H9 (cell line): ENCODE measurements at regions not wholly inside any gene's neighbourhood (a gene's known extent, or its start where the extent isn't known, plus 50 kb on each side); places are given as distances from the start of the nearest gene placed in this dataset.

Source experiments
- DNase-seq: peaks from one replicate; pipeline ENCODE4 v3.0.0-alpha.2; 2017
- H2AFZ ChIP-seq: one replicate; pipeline ENCODE4 v1.6.1; 2013; ENCODE audit warnings: mild to moderate bottlenecking, low read length, control low read depth, moderate library complexity
- H2AK5ac ChIP-seq: 2 replicates; pipeline ENCODE4 v1.6.1; 2013; ENCODE audit warnings: low read length, control low read depth, mixed read lengths; ENCODE audit not compliant: insufficient read length
- H2BK120ac ChIP-seq: one replicate; pipeline ENCODE4 v1.6.1; 2013; ENCODE audit warnings: low read depth, mild to moderate bottlenecking, low read length, control low read depth, inconsistent platforms; ENCODE audit not compliant: poor library complexity, severe bottlenecking
- H2BK12ac ChIP-seq: 2 replicates; pipeline ENCODE4 v1.6.1; 2013; ENCODE audit warnings: low read length, control low read depth, mixed read lengths, low read depth; ENCODE audit not compliant: insufficient read length
- H2BK15ac ChIP-seq: 2 replicates; pipeline ENCODE4 v1.6.1; 2013; ENCODE audit warnings: low read depth, low read length, control low read depth
- H2BK20ac ChIP-seq: one replicate; pipeline ENCODE4 v1.6.1; 2013; ENCODE audit warnings: low read depth, mild to moderate bottlenecking, low read length, control low read depth, inconsistent platforms; ENCODE audit not compliant: poor library complexity, severe bottlenecking
- H2BK5ac ChIP-seq: 2 replicates; pipeline ENCODE4 v1.6.1; 2013; ENCODE audit warnings: low read length, control low read depth, mixed read lengths; ENCODE audit not compliant: insufficient read length
- H3K14ac ChIP-seq: 2 replicates; pipeline ENCODE4 v1.6.1; 2013; ENCODE audit warnings: low read length, control low read depth; ENCODE audit not compliant: insufficient read depth
- H3K18ac ChIP-seq: 2 replicates; pipeline ENCODE4 v1.6.1; 2013; ENCODE audit warnings: low read depth, mild to moderate bottlenecking, mixed read lengths, low read length, control low read depth; ENCODE audit not compliant: insufficient read length
- H3K23ac ChIP-seq: 2 replicates; pipeline ENCODE4 v1.6.1; 2013; ENCODE audit warnings: low read length, control low read depth, mixed read lengths, low read depth; ENCODE audit not compliant: insufficient read length
- H3K23me2 ChIP-seq: 2 replicates; pipeline ENCODE4 v1.6.1; 2013; ENCODE audit warnings: low read depth, mild to moderate bottlenecking, mixed read lengths, low read length, control low read depth; ENCODE audit not compliant: insufficient read length, poor library complexity, severe bottlenecking
- H3K27ac ChIP-seq: 2 replicates; pipeline ENCODE4 v1.5.1; 2013; ENCODE audit warnings: low read length, control low read depth, mixed read lengths, low read depth; ENCODE audit not compliant: insufficient read length
- H3K27me3 ChIP-seq: 2 replicates; pipeline ENCODE4 v1.6.1; 2013; ENCODE audit warnings: low read length, control low read depth, inconsistent platforms; ENCODE audit not compliant: insufficient read depth
- H3K4ac ChIP-seq: 2 replicates; pipeline ENCODE4 v1.6.1; 2013; ENCODE audit warnings: low read depth, mild to moderate bottlenecking, control low read depth, inconsistent platforms, low read length, moderate library complexity
- H3K4me1 ChIP-seq: 2 replicates; pipeline ENCODE4 v1.6.1; 2013; ENCODE audit warnings: low read length, control low read depth, inconsistent platforms; ENCODE audit not compliant: insufficient read depth
- H3K4me2 ChIP-seq: 2 replicates; pipeline ENCODE4 v1.6.1; 2013; ENCODE audit warnings: low read length, control low read depth, mixed read lengths; ENCODE audit not compliant: insufficient read length, insufficient read depth
- H3K56ac ChIP-seq: 2 replicates; pipeline ENCODE4 v1.6.1; 2013; ENCODE audit warnings: low read depth, mild to moderate bottlenecking, mixed read lengths, low read length, control low read depth; ENCODE audit not compliant: insufficient read length
- H3K79me1 ChIP-seq: 2 replicates; pipeline ENCODE4 v1.6.1; 2013; ENCODE audit warnings: low read depth, mild to moderate bottlenecking, moderate library complexity, low read length, control low read depth, inconsistent platforms; ENCODE audit not compliant: insufficient read depth, poor library complexity, severe bottlenecking
- H3K79me2 ChIP-seq: 2 replicates; pipeline ENCODE4 v1.6.1; 2013; ENCODE audit warnings: low read length, control low read depth, inconsistent platforms; ENCODE audit not compliant: insufficient read depth
- H3K9ac ChIP-seq: 2 replicates; pipeline ENCODE4 v1.6.1; 2013; ENCODE audit warnings: low read length, control low read depth, mixed read lengths; ENCODE audit not compliant: insufficient read length; ENCODE audit errors: extremely low read depth
- H3K9me3 ChIP-seq: one replicate; pipeline ENCODE4 v1.6.1; 2013; ENCODE audit warnings: low read depth, low read length, inconsistent platforms; ENCODE audit not compliant: control insufficient read depth
- H3T11ph ChIP-seq: one replicate; pipeline ENCODE4 v1.6.1; 2013; ENCODE audit warnings: mild to moderate bottlenecking, low read length, control low read depth, inconsistent platforms
- H4K20me1 ChIP-seq: one replicate; pipeline ENCODE4 v1.6.1; 2013; ENCODE audit not compliant: control insufficient read depth, insufficient read length, insufficient read depth
- H4K5ac ChIP-seq: 2 replicates; pipeline ENCODE4 v1.6.1; 2013; ENCODE audit warnings: low read depth, mild to moderate bottlenecking, mixed read lengths, low read length, control low read depth; ENCODE audit not compliant: insufficient read length
- H4K8ac ChIP-seq: replicated peaks from 2 replicates; pipeline ENCODE4 v1.6.1; 2013; ENCODE audit warnings: low read length, control low read depth, mixed read lengths, low read depth; ENCODE audit not compliant: insufficient read length
- H4K91ac ChIP-seq: 2 replicates; pipeline ENCODE4 v1.6.1; 2013; ENCODE audit warnings: low read depth, mild to moderate bottlenecking, moderate library complexity, mixed read lengths, low read length, control low read depth; ENCODE audit not compliant: insufficient read length
- H3K27ac Mint-ChIP-seq, 3 experiments: 2 replicates in 2 of 3; 3 replicates in 1 of 3; pipeline ENCODE4 v1.8.0; 2020 to 2021; ENCODE audit warnings: mixed read lengths in 3 of 3, mild to moderate bottlenecking in 1 of 3, moderate library complexity in 1 of 3
- H3K27me3 Mint-ChIP-seq: 2 replicates; pipeline ENCODE4 v1.8.0; 2021; ENCODE audit warnings: low read depth, mild to moderate bottlenecking, moderate library complexity, mixed read lengths
- H3K36me3 Mint-ChIP-seq, 3 experiments: 2 replicates in 2 of 3; 3 replicates in 1 of 3; pipeline ENCODE4 v1.8.0; 2020 to 2021; ENCODE audit warnings: low read depth in 3 of 3, mixed read lengths in 3 of 3; ENCODE audit not compliant: insufficient read depth in 1 of 3
- H3K4me1 Mint-ChIP-seq, 2 experiments: 2 replicates each; pipeline ENCODE4 v1.8.0; 2020; ENCODE audit warnings: mixed read lengths in 2 of 2
- H3K4me3 Mint-ChIP-seq, 2 experiments: 2 replicates in 1 of 2; 3 replicates in 1 of 2; pipeline ENCODE4 v1.8.0; 2020 to 2021; ENCODE audit warnings: mild to moderate bottlenecking in 2 of 2, mixed read lengths in 2 of 2, moderate library complexity in 1 of 2
- H3K9me3 Mint-ChIP-seq, 2 experiments: 2 replicates in 1 of 2; 3 replicates in 1 of 2; pipeline ENCODE4 v1.8.0; 2020; ENCODE audit warnings: mild to moderate bottlenecking in 2 of 2, mixed read lengths in 2 of 2, moderate library complexity in 1 of 2
- WGBS: extraction: QIAGEN DNeasy Blood & Tissue Kit; methylation state at CpG from one replicate; pipeline ENCODE4 v1.1.7; 2013; ENCODE audit warnings: missing lambda C conversion rate, low lambda C conversion rate, mixed read lengths; ENCODE audit not compliant: insufficient read length; ENCODE audit errors: extremely low coverage; 5-methylcytosine and 5-hydroxymethylcytosine counted together
- TF ChIP-seq, protein P1 (sequence below): fragments of 200-600 bp; sonication (generic); conservative IDR thresholded peaks from 3 replicates; pipeline ENCODE4 v1.8.0; 2021; ENCODE audit warnings: antibody characterized with exemption, mild to moderate bottlenecking

DNA sequence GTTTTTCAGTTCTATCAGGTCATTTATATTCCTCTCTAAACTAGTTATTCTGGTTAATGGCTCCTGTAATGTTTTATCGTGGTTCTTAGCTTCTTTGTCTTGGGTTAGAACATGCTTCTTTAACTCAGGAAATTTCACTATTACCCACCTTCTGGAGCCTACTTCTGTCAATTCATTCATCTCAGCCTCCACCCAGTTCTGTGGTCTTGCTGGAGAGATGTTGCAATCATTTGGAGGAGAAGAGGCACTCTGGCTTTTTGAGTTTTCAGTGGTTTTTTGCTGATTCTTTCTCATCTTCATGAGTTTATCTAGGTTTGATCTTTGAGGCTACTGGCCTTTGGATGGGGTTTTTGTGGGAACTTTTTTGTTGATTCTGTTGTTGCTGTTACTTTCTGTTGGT lies 213.0 kb downstream of the BRINP2 start:
- H2BK5ac ChIP-seq: no peak overlapping the region
- H3K9me3 ChIP-seq: no peaks in the 10 kb centered on the region
- H3K4me1 Mint-ChIP-seq: peaks cover 6 to 12% of the 10 kb centered on the region in 2 experiments
- no peaks in the 10 kb centered on the region for H3K36me3 Mint-ChIP-seq
- no peak overlapping the region for H3K4ac ChIP-seq
- no peak overlapping the region for H2BK20ac ChIP-seq
- no peak overlapping the region for H2AK5ac ChIP-seq
- no peaks in the 10 kb centered on the region for H3K79me1 ChIP-seq
- H4K20me1 ChIP-seq: no peaks in the 10 kb centered on the region
- no peak overlapping the region for H2BK15ac ChIP-seq
- H3K56ac ChIP-seq: no peak overlapping the region
- H3K14ac ChIP-seq: no peak overlapping the region
- H3K4me2 ChIP-seq: no peak overlapping the region
- TF ChIP-seq, protein P1, sequence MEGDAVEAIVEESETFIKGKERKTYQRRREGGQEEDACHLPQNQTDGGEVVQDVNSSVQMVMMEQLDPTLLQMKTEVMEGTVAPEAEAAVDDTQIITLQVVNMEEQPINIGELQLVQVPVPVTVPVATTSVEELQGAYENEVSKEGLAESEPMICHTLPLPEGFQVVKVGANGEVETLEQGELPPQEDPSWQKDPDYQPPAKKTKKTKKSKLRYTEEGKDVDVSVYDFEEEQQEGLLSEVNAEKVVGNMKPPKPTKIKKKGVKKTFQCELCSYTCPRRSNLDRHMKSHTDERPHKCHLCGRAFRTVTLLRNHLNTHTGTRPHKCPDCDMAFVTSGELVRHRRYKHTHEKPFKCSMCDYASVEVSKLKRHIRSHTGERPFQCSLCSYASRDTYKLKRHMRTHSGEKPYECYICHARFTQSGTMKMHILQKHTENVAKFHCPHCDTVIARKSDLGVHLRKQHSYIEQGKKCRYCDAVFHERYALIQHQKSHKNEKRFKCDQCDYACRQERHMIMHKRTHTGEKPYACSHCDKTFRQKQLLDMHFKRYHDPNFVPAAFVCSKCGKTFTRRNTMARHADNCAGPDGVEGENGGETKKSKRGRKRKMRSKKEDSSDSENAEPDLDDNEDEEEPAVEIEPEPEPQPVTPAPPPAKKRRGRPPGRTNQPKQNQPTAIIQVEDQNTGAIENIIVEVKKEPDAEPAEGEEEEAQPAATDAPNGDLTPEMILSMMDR: no peak
- no peak overlapping the region for H3K27ac Mint-ChIP-seq
- H4K5ac ChIP-seq: no peak overlapping the region
- no CpG with 5 or more reads among the region's 1 CpG for WGBS
- H3K79me2 ChIP-seq: no peaks in the 10 kb centered on the region
- H2BK120ac ChIP-seq: no peak overlapping the region
- H3K4me1 ChIP-seq: no peaks in the 10 kb centered on the region
- no peak overlapping the region for H3K9ac ChIP-seq
- H2AFZ ChIP-seq: no peak overlapping the region
- H3K23ac ChIP-seq: no peak overlapping the region
- H4K8ac ChIP-seq: no peak overlapping the region
- H3T11ph ChIP-seq: no peak overlapping the region
- peaks cover 3 to 4% of the 10 kb centered on the region in 2 experiments; a peak in 2 of 5 replicates for H3K9me3 Mint-ChIP-seq
- no peak overlapping the region for H3K27ac ChIP-seq
- H3K23me2 ChIP-seq: no peaks in the 10 kb centered on the region
- no peak overlapping the region for H4K91ac ChIP-seq
- peaks cover 29% of the 10 kb centered on the region for H3K27me3 Mint-ChIP-seq
- no peak overlapping the region for H2BK12ac ChIP-seq
- DNase-seq: no peak
- no peaks in the 10 kb centered on the region for H3K27me3 ChIP-seq
- no peak overlapping the region for H3K18ac ChIP-seq
- no peak overlapping the region for H3K4me3 Mint-ChIP-seq
